ENCODE measurements at regions not wholly inside any gene's neighbourhood (a gene's known extent, or its start where the extent isn't known, plus 50 kb on each side); places are given as distances from the start of the nearest gene placed in this dataset.
A peak's percentile ranks its signal among the peaks of the same experiment; 100 is the strongest.
"Not testable (repeated sequence)": the region's sequence is repeated elsewhere in the genome, so short reads cannot be mapped to it uniquely, and the experiment has no call there.

- not testable (repeated sequence) for DNase-seq (ENCODE audit: low read depth)
Observed at GRCh38 chr6:142016666-142017065, 116.1 kb upstream of the GJE1 start.

GRCh38 chr6:142015463-142015862 is 117.3 kb upstream of the GJE1 start:
- not testable (repeated sequence) for DNase-seq (ENCODE audit: low read depth)

- no peak for DNase-seq (ENCODE audit: low read depth)
Observed at GRCh38 chr6:142015011-142015410, 117.7 kb upstream of the GJE1 start.

GRCh38 chr6:142014515-142014914 is 118.2 kb upstream of the GJE1 start:
- DNase-seq (ENCODE audit: low read depth): peak; percentile 86

GRCh38 chr6:142013875-142014495 is 118.7 kb upstream of the GJE1 start:
- no peak for DNase-seq (ENCODE audit: low read depth)

GRCh38 chr6:142013287-142013686 is 119.4 kb upstream of the GJE1 start:
- DNase-seq (ENCODE audit: low read depth): peak; percentile 89

GRCh38 chr6:142011775-142012174 is 121.0 kb upstream of the GJE1 start:
- no peak for DNase-seq (ENCODE audit: low read depth)

GRCh38 chr6:142011156-142011555 is 121.6 kb upstream of the GJE1 start:
- no peak for DNase-seq (ENCODE audit: low read depth)

GRCh38 chr6:142009647-142010046 is 123.1 kb upstream of the GJE1 start:
- DNase-seq (ENCODE audit: low read depth): no peak

- DNase-seq (ENCODE audit: low read depth): no peak
Observed at GRCh38 chr6:142008781-142009180, 123.9 kb upstream of the GJE1 start.

GRCh38 chr6:142008016-142008735 is 124.5 kb upstream of the GJE1 start:
- DNase-seq (ENCODE audit: low read depth): no peak

- DNase-seq (ENCODE audit: low read depth): no peak
Observed at GRCh38 chr6:142005021-142005420, 127.7 kb upstream of the GJE1 start.

GRCh38 chr6:142002825-142003405 is 129.8 kb upstream of the GJE1 start:
- no peak for DNase-seq (ENCODE audit: low read depth)

- no peak for DNase-seq (ENCODE audit: low read depth)
Observed at GRCh38 chr6:141996823-141997222, 135.9 kb upstream of the GJE1 start.

GRCh38 chr6:141992109-141992508 is 140.6 kb upstream of the GJE1 start:
- DNase-seq (ENCODE audit: low read depth): no peak

- DNase-seq (ENCODE audit: low read depth): no peak
Observed at GRCh38 chr6:141990840-141991239, 141.9 kb upstream of the GJE1 start.

GRCh38 chr6:141989706-141989959 is 143.1 kb upstream of the GJE1 start:
- DNase-seq (ENCODE audit: low read depth): no peak

GRCh38 chr6:141988954-141989705 is 143.6 kb upstream of the GJE1 start:
- peak; percentile 37 for DNase-seq (ENCODE audit: low read depth)

- DNase-seq (ENCODE audit: low read depth): no peak
Observed at GRCh38 chr6:141988327-141988726, 144.4 kb upstream of the GJE1 start.

- DNase-seq (ENCODE audit: low read depth): no peak
Observed at GRCh38 chr6:141986457-141986856, 146.3 kb upstream of the GJE1 start.

GRCh38 chr6:141981190-141981589 is 151.5 kb upstream of the GJE1 start:
- DNase-seq (ENCODE audit: low read depth): no peak

GRCh38 chr6:141977782-141978181 is 154.9 kb upstream of the GJE1 start:
- no peak for DNase-seq (ENCODE audit: low read depth)

- no peak for DNase-seq (ENCODE audit: low read depth)
Observed at GRCh38 chr6:141976994-141977393, 155.7 kb upstream of the GJE1 start.
